ENCODE measurements at regions not wholly inside any gene's neighbourhood (a gene's known extent, or its start where the extent isn't known, plus 50 kb on each side); places are given as distances from the start of the nearest gene placed in this dataset.
"Not testable (repeated sequence)": the region's sequence is repeated elsewhere in the genome, so short reads cannot be mapped to it uniquely, and the experiment has no call there.

- not testable (repeated sequence) for DNase-seq
Measured at GRCh38 chr7:84730864-84731263, 456.0 kb downstream of the SEMA3D start.

GRCh38 chr7:84729284-84729683 lies 457.6 kb downstream of the SEMA3D start:
- DNase-seq, result no peak

GRCh38 chr7:84722734-84723133 lies 464.1 kb downstream of the SEMA3D start:
- DNase-seq, result no peak

GRCh38 chr7:84722086-84722485 lies 464.8 kb downstream of the SEMA3D start:
- no peak for DNase-seq

DNA sequence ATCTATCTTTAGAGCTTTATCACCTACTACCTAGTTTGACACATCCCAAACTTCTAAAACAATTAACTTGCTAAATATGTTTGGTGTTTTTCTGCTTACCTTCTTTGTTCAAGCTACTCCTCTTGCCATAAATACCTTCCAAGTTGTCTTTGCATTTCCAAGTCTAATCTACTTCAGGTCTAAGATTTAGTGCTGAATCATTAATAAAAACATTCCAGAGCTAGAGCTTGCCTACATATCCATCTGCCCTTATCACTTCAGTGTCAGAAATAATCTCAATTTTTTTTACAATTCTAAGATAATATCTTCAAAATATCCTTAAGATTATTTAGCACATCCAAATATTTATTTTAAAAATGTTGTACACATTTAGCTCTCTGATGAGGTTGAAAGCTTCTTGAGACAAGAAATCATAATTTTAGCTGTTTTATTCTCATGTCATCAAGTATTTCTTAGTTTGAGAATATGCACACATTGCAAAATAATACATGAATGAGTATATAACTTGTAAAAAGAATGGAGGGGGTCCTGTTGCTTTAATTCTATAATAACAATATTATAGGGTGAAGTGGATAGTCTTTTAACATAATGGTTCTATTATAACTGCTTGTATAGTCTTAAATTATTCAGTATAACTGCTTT lies 466.3 kb downstream of the SEMA3D start:
- no peak for DNase-seq

- DNase-seq, result no peak
Measured at GRCh38 chr7:84714765-84715164, 472.1 kb downstream of the SEMA3D start.

- no peak for DNase-seq
Measured at GRCh38 chr7:84712374-84713121, 474.3 kb downstream of the SEMA3D start.

DNA sequence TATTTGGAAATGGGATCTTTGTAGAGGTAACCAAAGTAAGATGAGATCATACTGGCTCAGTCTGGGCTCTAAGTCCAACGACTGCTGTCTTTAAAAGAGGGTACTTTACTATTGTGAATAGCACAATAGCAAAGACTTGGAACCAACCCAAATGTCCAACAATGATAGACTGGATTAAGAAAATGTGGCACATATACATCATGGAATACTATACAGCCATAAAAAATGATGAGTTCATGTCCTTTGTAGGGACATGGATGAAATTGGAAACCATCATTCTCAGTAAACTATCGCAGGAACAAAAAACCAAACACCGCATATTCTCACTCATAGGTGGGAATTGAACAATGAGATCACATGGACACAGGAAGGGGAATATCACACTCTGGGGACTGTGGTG lies 476.3 kb downstream of the SEMA3D start:
- not testable (repeated sequence) for DNase-seq

DNA sequence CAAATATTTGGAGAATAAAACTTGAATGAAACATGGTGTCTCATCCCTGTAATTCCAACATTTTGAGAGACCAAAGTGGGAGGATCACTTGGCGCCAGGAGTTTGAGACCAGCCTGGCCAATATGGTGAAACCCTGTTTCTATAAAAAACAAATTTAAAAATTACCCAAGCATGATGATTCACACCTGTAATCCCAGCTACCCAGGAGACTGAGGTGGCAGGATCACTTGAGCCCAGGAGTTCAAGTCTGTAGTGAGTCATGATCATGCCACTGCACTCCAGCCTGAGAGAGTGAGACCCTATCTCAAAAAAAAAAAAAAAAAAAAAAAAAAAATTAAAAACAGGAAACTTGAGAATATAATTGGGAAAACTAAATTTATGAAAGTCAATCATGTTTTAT lies 481.1 kb downstream of the SEMA3D start:
- no peak for DNase-seq

DNA sequence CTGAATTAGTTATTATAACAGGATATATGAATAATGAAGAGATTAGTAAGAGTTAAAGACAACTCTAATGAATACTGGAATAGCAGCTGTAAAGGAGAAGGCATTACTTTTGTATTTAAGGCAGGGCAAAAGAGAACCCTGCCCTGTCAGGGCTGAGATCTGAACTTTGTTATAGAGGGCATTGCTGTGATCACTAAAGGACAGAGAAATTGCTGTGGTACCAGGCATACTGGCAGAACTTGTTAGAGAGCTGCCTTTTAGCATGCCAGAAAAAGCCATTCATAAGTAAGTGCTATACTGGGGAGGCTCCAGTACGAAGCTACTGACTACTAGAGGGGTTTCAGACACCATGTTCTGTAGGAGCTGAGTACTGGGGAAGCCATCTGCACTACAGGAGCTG lies 481.8 kb downstream of the SEMA3D start:
- no peak for DNase-seq

DNA sequence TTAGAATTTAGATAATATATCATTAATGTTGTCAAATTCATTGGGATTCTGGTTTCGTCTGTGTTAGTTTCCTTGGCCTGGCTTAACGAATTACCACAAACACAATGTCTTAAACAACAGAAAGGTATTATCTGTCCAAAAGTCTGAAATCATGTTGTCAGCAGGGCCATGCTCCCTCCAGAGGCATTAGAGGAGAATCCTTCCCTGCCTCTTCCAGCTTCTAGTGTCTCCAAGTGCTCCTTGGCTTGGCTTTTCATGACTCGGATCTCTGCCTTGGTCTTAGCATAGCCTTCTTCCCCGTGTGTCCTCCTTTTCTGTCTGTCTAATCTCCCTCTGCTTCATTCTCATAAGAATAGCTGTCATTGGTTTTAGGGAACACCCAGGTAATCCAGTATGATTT lies 482.5 kb downstream of the SEMA3D start:
- no peak for DNase-seq

DNA sequence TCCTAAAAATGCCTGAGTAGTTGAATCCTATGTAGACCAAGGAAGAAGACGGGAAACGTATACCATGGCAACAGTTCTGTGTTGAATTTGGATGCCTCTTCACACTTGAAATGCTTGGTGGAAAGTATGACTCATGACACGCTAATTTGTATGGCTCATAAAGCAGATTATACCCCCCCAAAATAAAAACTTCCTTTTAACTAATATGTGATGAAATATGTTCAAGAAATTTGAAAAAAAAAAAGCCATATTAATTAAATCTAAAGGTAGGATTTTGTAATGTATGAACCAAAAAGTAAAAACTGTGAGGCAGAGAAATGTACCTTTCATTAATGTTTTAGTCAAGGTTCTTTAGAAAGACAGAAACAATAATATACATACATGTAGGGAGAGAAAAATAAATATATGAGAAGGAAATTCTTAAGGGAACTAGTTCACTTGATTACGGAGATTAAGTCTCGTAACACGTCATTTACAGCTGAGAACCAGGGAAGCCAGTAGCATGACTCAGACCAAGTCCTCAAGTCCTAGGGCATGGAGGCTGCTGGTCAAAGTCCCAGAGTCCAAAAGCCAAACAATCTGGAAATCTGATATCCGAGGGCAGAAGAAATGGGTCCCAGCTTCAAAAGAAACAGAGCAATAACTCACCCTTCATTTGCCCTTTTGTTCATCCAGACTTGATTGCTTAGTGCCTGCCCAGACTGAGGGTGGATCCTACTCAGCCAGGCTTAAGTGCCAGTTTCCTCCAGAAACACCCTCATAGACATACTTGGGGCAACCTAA lies 485.1 kb downstream of the SEMA3D start:
- DNase-seq, result no peak

GRCh38 chr7:84700563-84701370 lies 486.1 kb downstream of the SEMA3D start:
- no peak for DNase-seq

- DNase-seq, result no peak
Measured at GRCh38 chr7:84697506-84697905, 489.4 kb downstream of the SEMA3D start.

GRCh38 chr7:84693483-84693882 lies 493.4 kb downstream of the SEMA3D start:
- DNase-seq, result no peak

DNA sequence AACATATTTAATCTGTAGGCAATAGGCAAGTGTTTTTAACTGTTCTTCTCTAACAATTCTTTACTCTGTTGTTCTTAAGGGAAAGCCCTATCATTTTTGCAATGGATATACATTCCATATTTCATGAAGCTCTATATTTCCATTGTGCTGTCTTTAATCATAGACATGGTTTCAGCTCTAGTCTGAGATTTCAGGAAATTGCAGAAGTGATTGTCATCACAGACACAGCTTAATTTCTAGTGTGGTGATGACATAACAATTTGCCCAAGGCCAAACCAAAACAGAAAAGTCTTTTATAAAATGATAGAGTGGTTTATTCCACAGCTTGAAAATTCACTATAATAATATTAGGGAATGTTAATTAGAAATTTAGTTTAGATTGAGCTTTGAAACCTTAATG lies 494.1 kb upstream of the SEMA3A start:
- DNase-seq, result no peak

DNA sequence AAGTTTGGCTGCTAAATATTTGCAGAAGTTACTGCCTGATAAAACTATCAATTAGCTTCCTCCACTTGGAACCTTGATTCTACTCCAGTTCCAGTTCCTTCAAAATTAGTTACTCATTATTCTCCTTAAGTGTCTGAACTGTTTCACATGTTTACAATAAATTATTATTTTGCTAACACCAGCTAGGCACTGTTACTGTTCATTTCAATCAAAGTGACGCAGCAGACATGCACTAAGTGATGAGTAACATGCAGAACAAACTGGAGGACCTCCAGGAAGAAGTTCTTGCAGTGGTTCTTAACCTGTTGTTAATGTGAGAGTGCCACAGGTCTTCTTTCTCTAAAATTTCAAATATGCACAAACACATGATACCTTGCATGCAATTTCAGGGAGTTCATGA lies 491.8 kb upstream of the SEMA3A start:
- DNase-seq, result no peak

- no peak for DNase-seq
Measured at GRCh38 chr7:84684836-84685480, 490.4 kb upstream of the SEMA3A start.

- DNase-seq, result no peak
Measured at GRCh38 chr7:84682543-84682942, 488.0 kb upstream of the SEMA3A start.

- no peak for DNase-seq
Measured at GRCh38 chr7:84678841-84679240, 484.3 kb upstream of the SEMA3A start.

DNA sequence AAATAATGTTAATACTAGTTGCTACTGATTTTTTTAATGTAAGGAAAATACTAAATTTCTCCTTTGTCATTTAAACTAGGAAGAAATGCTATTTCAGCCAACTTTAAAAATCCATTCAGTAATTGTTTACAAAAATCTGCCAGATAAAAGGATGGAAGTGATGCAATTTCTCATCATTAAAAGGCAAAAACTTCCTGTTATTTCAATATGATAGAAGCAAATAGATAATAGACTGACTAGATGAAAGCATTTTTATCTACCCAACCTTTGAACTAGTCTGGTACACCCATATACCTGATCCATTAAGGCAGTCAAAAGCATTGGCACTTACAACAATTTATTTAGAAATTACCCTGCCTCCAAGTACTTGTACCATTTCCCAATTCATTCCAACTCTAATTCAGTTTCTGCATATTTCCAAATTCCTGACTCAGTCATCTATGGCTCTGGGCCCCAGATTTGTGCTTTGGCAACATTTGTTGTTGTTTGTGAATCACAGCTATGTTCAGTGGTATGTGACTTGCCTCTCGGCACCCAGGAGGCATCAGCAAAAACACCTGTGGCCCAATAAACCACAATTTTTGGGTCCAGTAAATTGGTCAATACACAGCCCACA lies 482.6 kb upstream of the SEMA3A start:
- DNase-seq, result no peak

GRCh38 chr7:84675633-84676034 lies 481.0 kb upstream of the SEMA3A start:
- no peak for DNase-seq
